8988T (cell line): ENCODE measurements at regions not wholly inside any gene's neighbourhood (a gene's known extent, or its start where the extent isn't known, plus 50 kb on each side); places are given as distances from the start of the nearest gene placed in this dataset.
"Not testable (repeated sequence)": the region's sequence is repeated elsewhere in the genome, so short reads cannot be mapped to it uniquely, and the experiment has no call there.

Experiments
- DNase-seq: peaks from one replicate; pipeline ENCODE4 v3.0.0; 2011

DNA sequence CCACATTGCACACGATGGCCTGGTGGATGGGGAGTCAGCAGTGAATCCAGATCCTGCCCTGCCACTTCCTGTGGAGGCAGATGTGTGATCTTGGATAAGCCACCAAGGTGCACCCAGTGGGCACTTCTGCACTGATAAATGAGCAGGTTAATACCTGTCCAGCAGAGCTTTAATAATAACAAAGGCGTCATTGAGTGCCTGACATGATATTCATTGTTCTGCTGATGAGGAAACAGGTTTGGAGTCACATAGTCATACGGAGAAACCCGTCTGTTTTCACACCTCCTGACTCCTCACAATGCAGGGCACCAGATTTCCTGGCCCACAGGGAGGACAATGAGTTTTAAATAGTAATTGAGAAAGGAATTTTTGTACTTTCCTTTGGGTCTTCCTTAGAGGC lies 324.6 kb upstream of the CDH5 start:
- no peak for DNase-seq

DNA sequence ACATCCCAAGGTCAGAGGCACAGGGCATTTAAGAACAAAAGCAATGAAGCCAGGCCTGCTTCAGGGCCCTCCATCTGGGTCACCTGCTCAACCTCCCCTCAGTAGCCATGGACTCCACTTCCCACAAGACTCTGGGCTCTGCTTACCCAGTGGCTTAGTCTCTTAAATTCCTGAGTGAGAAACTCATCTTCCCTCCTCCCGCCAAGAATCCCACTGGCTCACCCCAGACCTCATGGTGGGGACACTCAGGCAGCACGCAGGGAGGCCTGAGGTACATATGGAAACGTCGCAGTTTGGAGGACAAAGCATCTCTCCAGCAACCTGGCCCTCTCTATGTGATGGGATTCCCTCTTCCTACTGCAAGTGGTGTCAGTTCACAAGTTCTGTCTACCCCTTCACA lies 326.7 kb upstream of the CDH5 start:
- no peak for DNase-seq

DNA sequence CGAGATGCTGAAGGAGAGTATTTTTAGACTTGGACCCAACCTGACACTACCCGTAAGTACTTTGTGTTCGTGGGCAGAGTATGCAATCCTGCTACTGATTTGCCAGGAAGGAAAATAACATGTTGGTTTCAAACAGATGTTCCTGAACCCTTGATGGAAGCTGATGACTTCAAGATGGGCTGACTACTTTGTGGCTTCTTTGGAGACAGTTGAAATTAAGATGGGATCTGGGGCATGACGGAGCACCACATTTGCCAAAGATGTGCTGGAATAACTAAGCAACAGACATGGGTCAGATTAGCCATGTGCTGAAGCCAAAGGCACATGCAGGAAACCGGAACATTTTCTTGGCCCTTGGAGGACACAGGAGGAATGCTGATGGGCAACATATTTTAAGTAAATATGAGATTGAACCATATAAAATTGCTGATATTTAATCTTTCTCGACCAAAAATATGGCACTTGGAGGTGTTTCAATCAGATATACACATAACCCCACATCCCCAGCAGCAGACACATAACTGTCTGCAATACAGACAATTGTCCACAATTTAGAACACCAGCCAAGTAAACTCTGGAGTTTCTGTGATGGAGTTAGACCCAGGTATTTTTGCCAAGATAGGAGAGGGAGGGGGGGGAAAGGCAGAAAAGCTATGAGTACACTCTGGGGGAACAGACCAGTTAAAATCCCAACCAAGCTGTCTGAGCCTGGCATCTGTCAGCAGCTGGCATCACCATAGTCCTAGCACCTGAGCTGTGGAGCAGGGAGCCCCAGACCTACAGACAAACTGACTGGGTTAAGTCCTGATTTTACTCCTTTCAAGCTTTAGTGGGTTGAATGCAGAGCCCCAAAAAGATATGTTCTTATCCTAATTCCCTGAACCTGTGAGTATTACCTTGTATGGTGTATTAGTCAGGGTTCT lies 329.4 kb upstream of the CDH5 start:
- no peak for DNase-seq

DNA sequence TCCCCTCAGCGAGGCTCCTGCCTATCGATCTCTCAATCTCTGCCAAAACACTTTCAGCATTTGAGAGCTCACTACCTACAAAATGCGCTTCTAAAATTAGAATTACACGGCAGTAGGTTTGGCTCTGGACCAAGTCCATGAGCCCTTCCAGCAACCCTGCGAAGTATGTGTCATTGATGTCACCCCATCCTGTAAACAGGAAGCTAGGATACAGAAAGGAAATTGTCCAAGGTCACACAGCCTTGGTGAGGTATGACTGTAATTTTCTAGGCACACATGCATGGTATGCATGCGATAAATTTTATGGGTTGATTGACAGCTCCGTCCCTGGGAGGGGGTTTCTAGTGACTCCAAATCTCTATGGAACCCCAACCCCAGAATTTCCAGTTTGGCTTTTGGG lies 330.3 kb upstream of the CDH5 start:
- no peak for DNase-seq

DNA sequence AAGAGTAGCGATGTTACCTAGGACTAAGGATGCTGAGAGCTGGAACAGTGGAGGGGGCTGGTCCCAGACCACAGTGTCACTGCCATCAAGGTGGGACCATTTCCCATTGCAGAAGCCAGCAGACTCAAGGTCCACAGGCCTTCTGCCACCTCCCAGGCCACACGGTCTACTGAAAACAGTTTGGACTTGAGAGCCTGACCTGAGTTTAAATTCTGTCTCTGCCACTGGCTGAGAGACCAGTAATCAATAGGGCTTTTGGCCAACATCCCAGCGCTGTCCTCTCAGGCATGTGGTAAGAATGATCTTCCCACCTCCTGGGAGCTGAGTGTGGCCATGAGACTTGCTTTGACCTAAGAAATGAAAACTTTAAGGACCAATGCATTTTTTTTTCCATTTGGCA lies 331.4 kb upstream of the CDH5 start:
- no peak for DNase-seq

DNA sequence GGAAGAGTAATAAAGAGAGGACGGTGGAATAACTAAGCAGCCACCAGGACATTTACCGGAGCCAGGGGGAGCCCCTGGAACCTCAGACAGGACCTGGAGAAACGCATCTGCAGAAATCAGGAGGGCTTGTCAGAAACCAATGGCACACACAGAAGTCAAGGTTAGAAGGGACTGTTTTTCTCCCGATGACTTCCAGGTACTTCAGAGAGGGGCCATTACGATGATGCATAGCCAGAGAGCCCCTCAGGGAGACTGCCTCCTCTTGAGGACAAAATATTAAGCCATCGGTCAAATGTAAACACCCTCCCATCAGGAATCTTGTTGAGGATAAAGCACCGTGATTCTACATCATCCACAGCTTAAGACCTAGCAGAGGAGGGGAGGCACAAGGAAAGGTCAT lies 333.6 kb upstream of the CDH5 start:
- no peak for DNase-seq

DNA sequence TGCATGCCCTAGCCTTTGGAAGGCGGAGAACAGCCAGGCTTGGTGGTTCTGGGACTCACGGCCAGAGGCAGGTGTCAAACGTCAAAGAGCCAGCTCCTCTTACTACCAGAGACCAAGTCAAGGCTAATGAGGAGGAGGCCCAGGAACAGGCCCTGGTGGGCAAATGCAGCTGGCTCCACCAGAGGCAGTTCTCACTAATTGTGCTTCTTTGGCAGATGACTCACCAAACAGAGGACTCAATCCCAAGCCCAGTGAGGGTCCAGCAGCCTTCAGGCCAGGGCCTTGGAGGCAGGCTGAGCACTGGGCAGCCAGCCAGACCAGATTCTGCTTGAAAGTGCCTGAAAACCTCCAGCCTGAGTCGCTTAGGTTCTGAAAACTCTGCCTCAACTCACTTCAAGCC lies 336.5 kb upstream of the CDH5 start:
- no peak for DNase-seq

DNA sequence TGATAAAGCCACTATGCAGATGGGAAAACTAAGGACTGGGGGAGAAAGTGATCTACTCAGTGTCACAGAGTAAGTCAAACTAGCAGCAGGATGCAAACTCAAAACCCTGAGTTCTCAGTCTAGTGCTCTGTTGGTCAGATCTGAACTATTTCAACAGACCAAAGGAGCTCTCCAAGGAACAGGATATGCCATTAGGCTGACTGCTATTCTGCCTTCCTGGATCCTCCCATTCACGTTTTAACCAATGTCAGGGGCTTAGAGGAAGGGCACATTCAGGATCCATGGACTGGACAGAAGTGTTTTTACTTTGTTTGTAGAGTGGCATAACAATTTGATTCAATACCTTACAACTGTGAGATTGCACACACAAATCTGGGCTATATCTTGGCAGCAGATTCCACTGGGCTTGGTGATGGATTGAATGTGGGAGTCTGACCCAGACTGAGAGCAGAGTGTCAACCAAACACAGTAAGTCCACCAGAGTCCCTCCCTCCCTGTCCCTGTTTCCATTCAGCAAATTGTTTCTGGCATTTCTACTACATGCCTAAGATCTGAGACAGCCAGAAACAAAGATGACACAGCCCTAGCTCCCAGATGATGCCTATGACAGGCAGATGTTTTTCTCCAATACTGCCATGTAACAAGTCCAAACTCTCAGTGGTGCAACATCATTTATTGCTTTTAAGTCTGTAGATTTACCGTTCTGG lies 337.8 kb upstream of the CDH5 start:
- no peak for DNase-seq

DNA sequence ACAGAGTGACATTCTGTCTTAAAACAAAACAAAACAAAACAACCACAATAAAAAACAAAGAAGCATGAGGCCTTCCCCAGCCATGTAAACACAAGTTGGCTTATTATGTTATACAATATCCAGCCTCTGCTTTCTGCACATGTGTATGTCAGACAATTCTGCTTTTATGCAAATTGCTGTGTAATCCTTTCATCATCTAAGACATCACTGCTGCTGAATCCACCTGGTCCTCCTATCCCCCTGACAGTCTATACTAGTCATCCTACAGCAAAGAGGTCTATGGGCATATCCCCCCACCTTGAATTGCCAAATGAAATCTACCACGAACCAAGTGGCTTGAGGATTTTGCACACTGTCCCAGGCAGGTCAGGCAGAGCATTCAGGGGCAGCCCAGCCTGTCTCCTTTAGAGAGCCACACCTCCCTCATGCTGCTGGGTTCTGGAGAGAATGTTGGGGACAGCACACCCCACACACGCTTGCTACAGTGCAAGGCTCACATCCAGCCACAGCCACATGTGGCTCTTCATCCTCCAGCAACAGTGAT lies 339.6 kb upstream of the CDH5 start:
- DNase-seq, result no peak

DNA sequence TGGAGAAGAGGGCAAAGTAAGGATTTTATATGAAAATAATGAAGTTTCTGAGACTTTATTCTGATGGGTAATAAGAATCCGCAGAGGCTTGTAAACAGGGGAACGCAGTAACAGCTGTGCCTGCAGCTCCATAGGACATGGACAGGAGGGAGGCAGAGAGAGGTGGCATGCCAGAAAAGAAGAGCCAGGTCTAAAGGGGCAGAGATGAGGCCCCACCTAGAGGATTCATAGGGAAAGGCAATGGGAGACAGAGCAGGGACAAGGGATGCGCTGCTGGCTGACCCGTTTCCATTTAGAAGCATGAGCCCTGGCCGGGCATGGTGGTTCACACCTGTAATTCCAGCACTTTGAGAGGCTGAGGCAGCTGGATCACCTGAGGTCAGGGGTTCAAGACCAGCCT lies 340.3 kb upstream of the CDH5 start:
- no peak for DNase-seq

DNA sequence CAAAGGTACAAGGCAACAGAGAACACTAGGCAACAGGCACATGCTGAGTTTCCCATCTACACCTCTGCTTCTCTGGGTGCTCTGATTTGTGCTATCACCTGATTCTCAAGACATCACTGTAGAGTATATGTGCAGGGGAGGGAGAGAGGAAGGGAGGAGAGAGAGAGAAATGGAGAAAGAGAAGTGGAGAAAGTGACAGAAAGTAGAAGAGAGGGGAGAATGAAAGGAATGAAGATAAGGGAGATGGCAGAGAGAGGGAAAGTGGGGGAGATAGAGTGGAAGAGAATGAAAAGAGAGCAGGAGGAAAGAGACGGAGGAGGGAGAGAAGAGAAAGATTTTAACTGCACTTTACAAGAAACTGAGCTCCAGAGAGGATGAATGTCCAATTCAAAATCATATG lies 340.7 kb upstream of the CDH5 start:
- no peak for DNase-seq

DNA sequence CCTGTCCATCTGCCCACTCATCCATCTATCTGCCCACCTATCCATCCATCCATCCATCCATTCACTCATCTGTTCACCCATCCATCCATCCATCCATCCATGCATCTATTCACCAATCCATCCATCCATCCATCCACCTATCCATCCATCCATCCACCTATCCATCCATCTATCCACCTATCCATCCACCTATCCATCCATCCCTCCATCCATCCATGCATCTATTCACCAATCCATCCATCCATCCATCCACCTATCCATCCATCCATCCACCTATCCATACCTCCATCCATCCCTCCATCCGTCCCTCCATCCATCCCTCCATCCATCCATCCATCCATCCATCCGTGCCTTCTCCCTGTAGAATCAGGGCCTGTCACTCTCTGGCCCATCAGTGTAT lies 341.9 kb upstream of the CDH5 start:
- DNase-seq, result not testable (repeated sequence)

DNA sequence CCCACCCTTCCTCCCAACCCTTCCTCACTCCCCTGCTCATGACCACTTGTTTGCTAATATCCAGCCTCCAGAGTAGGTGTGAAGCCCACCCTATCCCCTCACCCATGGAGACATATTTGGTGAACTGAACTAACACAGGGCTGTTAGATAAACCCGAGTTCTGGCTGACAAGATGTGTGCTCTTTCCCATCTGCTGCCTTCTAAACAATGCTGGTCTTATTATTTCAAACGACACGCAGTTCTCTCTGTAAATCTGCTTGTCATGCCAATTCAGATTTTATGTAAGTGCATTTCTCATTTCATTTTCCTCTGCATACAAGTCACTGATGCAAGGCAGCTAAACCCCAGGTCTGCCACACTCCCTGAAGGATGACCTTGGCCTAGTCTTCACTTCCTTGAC lies 343.0 kb upstream of the CDH5 start:
- DNase-seq, result no peak

DNA sequence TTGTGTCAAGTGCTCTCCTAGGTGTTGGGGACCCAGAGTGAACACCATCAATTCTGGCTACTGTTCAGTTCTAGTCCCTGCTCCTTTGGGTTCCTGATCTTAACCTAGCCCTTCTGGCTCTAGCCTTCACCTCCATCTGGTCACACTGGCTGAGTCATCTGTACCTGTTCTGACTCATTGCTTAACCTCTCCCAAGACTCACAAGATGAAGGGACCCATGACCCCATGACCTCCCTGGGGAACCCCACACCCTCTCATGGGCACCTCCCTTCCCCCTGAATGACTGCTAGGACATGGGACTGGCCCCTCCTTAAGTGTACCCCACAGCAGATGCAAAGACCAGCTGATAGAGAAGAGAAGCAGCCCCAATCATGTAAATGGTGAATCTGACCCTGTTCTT lies 345.8 kb upstream of the CDH5 start:
- no peak for DNase-seq

DNA sequence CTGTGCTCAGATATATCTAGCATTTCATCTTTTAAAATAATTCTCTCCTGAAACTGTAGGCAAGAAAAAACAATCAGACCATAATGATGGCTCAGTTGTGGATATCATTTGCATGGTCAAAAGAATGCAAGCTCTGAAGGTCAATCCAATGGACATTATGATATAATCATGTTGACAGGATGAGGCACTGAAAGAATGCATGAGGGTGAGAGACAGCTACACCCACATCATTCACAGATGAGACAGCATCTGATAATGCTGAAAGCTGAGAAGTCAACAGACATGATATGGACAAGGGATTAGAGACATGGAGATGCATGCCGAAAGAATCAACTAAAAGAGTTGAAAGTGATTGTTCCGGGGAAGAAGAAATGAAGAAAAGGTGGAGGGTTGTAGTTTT lies 346.4 kb upstream of the CDH5 start:
- DNase-seq, result no peak

DNA sequence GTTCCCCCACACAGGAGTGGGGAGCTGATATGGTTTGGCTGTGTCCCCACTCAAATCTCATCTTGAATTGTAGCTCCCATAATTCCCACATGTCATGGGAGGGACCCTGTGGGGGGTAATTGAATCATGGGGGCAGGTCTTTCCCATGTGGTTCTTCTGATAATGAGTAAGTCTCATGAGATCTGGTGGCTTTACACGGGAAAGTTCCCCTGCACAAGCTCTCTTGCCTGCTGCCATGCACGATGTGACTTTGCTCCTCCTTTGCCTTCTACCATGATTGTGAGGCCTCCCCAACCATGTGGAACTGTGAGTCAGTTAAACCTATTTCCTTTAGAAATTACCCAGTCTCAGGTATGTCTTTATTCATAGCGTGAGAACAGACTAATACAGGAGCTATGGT lies 347.0 kb upstream of the CDH5 start:
- DNase-seq, result not testable (repeated sequence)

DNA sequence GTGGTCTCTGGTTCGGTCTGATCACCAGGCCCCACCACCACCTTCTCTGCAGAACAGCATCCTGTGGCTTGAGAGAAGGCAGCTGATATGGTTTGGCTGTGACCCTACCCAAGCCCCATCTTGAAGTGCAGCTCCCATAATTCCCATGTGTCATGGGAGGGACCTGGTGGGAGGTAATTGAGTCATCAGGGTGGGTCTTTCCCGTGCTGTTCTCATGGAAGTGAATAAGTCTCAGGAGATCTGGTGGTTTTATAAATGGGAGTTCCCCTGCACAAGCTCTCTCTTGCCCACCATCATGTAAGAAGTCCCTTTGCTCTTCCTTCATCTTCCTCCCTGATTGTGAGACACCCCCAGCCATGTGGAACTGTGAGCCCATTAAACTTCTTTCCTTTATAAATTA lies 352.3 kb upstream of the CDH5 start:
- DNase-seq, result no peak

DNA sequence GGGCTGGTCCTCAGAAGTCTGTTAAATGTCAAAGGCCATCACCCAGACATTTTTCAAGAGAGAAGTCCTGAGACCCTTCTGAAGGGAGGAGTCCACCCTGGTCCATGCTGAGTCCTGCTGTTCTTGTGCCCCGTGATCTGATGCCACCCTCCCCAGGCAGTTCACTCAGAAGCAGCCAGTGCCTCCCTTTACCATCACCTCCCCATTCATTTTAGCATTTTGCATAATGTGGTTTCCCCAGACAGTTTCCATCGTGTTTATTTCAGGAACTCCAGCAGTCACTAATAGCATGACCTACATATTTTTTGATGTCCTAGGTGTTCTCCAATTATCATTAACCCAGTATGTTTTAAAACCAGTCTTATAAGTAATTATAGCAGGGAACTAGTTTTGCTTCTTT lies 353.0 kb upstream of the CDH5 start:
- no peak for DNase-seq

DNA sequence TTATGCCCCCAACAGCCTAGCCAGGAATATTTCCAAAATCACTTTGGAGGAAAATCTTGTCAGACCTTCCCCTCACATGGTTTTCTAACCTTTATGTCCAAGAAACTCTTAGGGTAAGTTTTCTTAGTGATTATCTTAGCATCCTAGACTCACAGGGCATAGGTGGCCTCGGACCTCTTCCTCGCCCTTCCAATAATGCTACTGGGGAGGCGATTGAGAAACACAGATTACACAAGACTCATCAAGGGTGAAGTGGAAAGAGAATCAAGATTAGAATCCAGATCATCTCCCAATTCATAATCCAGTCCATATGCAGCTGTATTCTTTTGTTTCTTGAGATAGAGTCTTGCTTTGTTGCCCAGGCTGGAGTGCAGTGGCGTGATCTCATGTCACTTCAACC lies 358.4 kb upstream of the CDH5 start:
- DNase-seq, result no peak

DNA sequence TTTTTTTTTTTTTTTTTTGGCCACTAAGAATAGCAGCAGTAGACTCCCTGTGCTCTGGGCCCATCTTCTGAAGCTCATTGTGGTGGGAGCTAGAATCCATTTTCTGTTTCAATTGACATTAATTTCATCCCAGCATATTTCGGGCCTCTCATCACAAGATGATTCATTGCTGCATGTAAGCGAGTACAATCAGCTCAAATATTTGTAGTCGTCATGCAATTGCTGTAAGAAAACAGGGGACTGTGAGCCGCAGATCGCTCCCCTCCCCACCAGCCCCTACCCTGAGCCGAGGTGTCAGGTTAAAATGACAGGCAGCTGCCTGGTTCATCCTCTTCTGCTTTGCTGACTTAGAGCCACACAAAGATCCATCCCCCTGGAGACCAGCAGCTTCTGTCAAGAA lies 358.8 kb upstream of the CDH5 start:
- DNase-seq, result no peak

DNA sequence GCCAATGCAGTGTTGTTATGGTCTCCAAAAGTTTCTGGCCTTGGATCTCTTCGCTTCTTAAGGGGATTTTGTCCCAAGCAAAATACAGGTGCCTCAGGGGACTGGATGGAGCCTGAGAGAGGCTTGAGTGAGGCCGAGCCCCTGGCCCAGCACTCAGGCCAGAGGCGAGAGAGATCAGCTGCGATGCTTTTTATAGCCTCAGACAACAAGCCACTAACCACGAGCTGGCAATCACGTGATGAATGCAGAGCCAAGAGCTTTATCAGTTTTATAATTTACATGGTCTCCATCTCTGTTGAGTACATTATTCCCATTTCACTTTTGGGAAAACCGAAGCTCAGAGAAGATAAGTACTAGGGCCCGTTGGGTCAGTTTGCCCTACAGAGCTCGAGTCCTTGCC lies 360.0 kb upstream of the CDH5 start:
- no peak for DNase-seq

DNA sequence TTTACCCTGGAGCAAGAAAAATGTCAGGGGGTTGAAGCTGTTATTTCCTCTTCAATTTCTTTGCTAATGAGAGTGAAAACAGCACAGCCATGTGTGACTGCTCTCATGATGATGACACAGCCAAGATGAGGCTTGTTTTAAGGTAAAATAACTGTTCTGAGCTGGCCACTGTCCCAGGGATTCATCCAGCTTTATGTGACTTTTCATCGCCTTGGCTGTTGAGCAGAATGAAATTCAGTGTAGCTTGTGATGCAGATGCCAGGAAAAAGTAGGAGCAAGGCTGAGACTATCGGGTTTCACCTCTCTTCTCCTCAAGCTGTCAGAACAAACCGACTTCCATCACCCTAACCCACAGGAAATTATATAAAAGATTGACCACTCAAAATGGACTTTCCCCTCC lies 361.8 kb upstream of the CDH5 start:
- no peak for DNase-seq

DNA sequence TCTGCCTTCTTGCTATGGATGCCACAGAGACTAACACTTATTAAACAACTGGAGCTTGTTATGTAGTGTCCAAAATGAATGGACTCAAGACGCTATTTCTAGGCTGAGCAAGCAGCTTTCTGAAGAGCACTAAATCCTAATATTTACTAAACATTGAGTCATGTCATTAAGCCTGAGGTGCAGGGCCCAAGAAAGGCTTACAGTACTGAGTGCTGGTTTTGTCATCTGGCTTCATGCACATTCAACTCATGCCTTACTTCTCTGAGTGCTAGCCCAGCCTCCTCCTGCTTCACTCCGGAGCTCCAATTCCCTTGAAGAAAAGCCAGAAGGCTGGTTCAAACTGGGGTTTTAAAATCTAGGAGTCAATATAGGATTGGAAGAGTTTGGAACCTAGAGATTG lies 363.3 kb upstream of the CDH5 start:
- DNase-seq, result no peak

DNA sequence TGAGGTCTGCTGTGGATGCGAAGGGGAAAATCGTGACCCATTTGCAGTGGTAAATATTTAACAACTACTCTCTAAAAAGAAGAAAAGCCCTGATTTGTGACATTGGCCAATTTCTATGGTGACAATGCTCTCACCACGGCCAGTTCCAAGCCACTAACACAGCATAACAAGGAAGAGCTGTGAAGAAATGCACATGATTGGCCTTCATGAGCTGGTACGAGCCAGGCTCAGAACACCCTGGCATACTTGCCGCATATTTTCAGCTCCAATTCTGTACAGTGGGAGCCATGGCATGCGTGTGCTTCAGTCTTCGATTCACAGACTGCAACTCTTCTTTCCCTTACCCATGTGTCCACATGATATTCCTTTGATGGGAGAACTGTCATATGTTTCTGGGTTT lies 363.9 kb upstream of the CDH5 start:
- no peak for DNase-seq
